PFSK-1 (cell line): ENCODE measurements at regions not wholly inside any gene's neighbourhood (a gene's known extent, or its start where the extent isn't known, plus 50 kb on each side); places are given as distances from the start of the nearest gene placed in this dataset.

Source experiments
- FOXP2 ChIP-seq: optimal IDR thresholded peaks from 2 replicates; pipeline ENCODE3; 2011; ENCODE audit warnings: borderline replicate concordance, control low read depth, inconsistent platforms; ENCODE audit not compliant: insufficient read depth; ENCODE audit errors: extremely low read length, extremely low read depth
- POLR2AphosphoS5 ChIP-seq: IDR thresholded peaks from 2 replicates; pipeline ENCODE4 v1.6.1; 2012; ENCODE audit warnings: low read depth, mild to moderate bottlenecking, control low read depth, low read length, moderate library complexity
- REST ChIP-seq, 2 experiments: IDR thresholded peaks; 2 replicates each; pipeline versions ENCODE4 v1.6.1 to v1.8.0; 2011 to 2012; ENCODE audit warnings: low read depth in 2 of 2, low read length in 2 of 2, control low read depth in 1 of 2, inconsistent platforms in 1 of 2, mild to moderate bottlenecking in 1 of 2, moderate library complexity in 1 of 2; ENCODE audit not compliant: insufficient read depth in 1 of 2
- SIN3A ChIP-seq: IDR thresholded peaks from 2 replicates; pipeline ENCODE4 v1.6.1; 2012; ENCODE audit warnings: mild to moderate bottlenecking, low read length, moderate library complexity, borderline replicate concordance; ENCODE audit not compliant: insufficient read depth
- TAF1 ChIP-seq: IDR thresholded peaks from 2 replicates; pipeline ENCODE4 v1.6.1; 2012; ENCODE audit warnings: low read length, control low read depth, borderline replicate concordance; ENCODE audit not compliant: insufficient read depth

GRCh38 chr6:115131709-115132490 is 789.1 kb upstream of the HS3ST5 start:
- TF ChIP-seq TAF1 (no peak), FOXP2 (no peak), REST (IDR thresholded peaks at IDR 0.05; ENCODE audit: insufficient read depth in 1 of 2, low read depth in 2 of 2, low read length in 2 of 2) (no peak), SIN3A (no peak), POLR2AphosphoS5 (no peak)

- TF ChIP-seq FOXP2: no peak
- no peak for TF ChIP-seq SIN3A
- TF ChIP-seq POLR2AphosphoS5: no peak
- no peak for TF ChIP-seq TAF1
- no peak for TF ChIP-seq REST (IDR thresholded peaks at IDR 0.05; ENCODE audit: insufficient read depth in 1 of 2, low read depth in 2 of 2, low read length in 2 of 2)
These were observed 777.6 kb upstream of the HS3ST5 start for GRCh38 chr6:115120391-115120790.

GRCh38 chr6:115091461-115091860 is 748.6 kb upstream of the HS3ST5 start:
- TF ChIP-seq POLR2AphosphoS5 (no peak), SIN3A (no peak), REST (IDR thresholded peaks at IDR 0.05; ENCODE audit: insufficient read depth in 1 of 2, low read depth in 2 of 2, low read length in 2 of 2) (no peak), FOXP2 (no peak), TAF1 (no peak)

DNA sequence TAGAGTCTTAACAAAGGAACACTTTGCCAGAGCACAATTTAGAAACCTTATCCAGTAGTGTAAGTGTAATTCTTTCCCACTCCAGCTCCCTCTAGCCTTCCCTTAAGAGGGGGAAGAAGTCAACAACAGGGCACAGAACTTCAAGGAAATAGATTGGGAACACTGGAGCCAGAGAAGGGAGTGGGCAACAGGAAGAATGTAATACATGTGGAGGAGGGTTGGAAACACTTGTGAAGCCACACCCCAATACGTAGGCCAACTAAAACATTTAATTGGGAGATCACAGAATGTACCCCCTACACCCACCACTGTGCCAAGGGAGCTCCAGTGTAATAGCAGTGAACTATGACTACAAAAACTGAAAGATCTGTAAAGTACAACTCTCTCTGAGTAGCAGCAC is 735.7 kb upstream of the HS3ST5 start:
- no peak for TF ChIP-seq TAF1
- no peak for TF ChIP-seq POLR2AphosphoS5
- TF ChIP-seq REST (IDR thresholded peaks at IDR 0.05; ENCODE audit: insufficient read depth in 1 of 2, low read depth in 2 of 2, low read length in 2 of 2): no peak
- TF ChIP-seq FOXP2: no peak
- TF ChIP-seq SIN3A: no peak

- TF ChIP-seq TAF1 (no peak), POLR2AphosphoS5 (no peak), SIN3A (no peak), FOXP2 (no peak), REST (IDR thresholded peaks at IDR 0.05; ENCODE audit: insufficient read depth in 1 of 2, low read depth in 2 of 2, low read length in 2 of 2) (no peak)
These were observed 729.1 kb upstream of the HS3ST5 start for GRCh38 chr6:115071962-115072361.
